ENCODE measurements at regions not wholly inside any gene's neighbourhood (a gene's known extent, or its start where the extent isn't known, plus 50 kb on each side); places are given as distances from the start of the nearest gene placed in this dataset.

GRCh38 chr1:69221524-69221923, 346.2 kb upstream of the LRRC7 start:
- no peak overlapping the region for H3K9ac ChIP-seq (ENCODE audit: low read depth, low read length)
- H3K9me3 ChIP-seq (ENCODE audit: control insufficient read depth, insufficient read depth, low read length): no peaks in the 10 kb centered on the region
- no peak overlapping the region for H3K27ac ChIP-seq (ENCODE audit: low read depth, low read length)
- H3K4me3 ChIP-seq (ENCODE audit: low read depth, low read length): no peak overlapping the region
- H3K27me3 ChIP-seq (ENCODE audit: control insufficient read depth, insufficient read depth, low read length): no peaks in the 10 kb centered on the region
- no peaks in the 10 kb centered on the region for H3K4me1 ChIP-seq (ENCODE audit: control insufficient read depth, insufficient read depth, low read length)
- no peaks in the 10 kb centered on the region for H3K36me3 ChIP-seq (ENCODE audit: control insufficient read depth, insufficient read depth, low read length)

GRCh38 chr1:69223156-69223555, 344.6 kb upstream of the LRRC7 start:
- H3K27me3 ChIP-seq (ENCODE audit: control insufficient read depth, insufficient read depth, low read length): no peaks in the 10 kb centered on the region
- no peak overlapping the region for H3K27ac ChIP-seq (ENCODE audit: low read depth, low read length)
- no peaks in the 10 kb centered on the region for H3K4me1 ChIP-seq (ENCODE audit: control insufficient read depth, insufficient read depth, low read length)
- no peak overlapping the region for H3K9ac ChIP-seq (ENCODE audit: low read depth, low read length)
- no peaks in the 10 kb centered on the region for H3K36me3 ChIP-seq (ENCODE audit: control insufficient read depth, insufficient read depth, low read length)
- no peaks in the 10 kb centered on the region for H3K9me3 ChIP-seq (ENCODE audit: control insufficient read depth, insufficient read depth, low read length)
- H3K4me3 ChIP-seq (ENCODE audit: low read depth, low read length): no peak overlapping the region

DNA sequence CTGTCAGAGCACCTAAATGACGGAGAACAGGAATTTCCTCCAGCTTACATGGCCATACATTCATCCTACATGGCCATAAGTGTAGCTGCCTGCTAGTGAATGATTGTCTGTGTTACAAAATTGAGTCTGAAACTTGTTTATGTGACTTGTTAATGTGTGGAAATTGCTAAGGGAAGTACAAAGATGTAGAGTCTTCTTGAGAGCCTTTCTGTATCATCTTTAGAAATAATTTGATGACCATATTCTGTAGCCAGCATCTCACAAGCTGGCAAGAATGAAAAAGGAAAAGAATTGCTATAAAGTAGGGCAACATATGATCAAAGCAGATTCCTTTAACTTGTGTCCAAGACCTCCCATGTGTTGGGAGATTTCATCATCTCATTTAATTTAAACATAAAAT, 339.2 kb upstream of the LRRC7 start:
- H3K4me3 ChIP-seq (ENCODE audit: low read depth, low read length): no peak overlapping the region
- H3K9me3 ChIP-seq (ENCODE audit: control insufficient read depth, insufficient read depth, low read length): no peaks in the 10 kb centered on the region
- no peak overlapping the region for H3K9ac ChIP-seq (ENCODE audit: low read depth, low read length)
- H3K4me1 ChIP-seq (ENCODE audit: control insufficient read depth, insufficient read depth, low read length): peaks cover 17% of the 10 kb centered on the region
- H3K27ac ChIP-seq (ENCODE audit: low read depth, low read length): no peak overlapping the region
- no peaks in the 10 kb centered on the region for H3K27me3 ChIP-seq (ENCODE audit: control insufficient read depth, insufficient read depth, low read length)
- H3K36me3 ChIP-seq (ENCODE audit: control insufficient read depth, insufficient read depth, low read length): no peaks in the 10 kb centered on the region

- Histone ChIP-seq H3K9ac (ENCODE audit: low read depth, low read length) (no peak overlapping the region), H3K9me3 (ENCODE audit: control insufficient read depth, insufficient read depth, low read length) (no peaks in the 10 kb centered on the region), H3K27me3 (ENCODE audit: control insufficient read depth, insufficient read depth, low read length) (no peaks in the 10 kb centered on the region), H3K27ac (ENCODE audit: low read depth, low read length) (no peak overlapping the region), H3K4me1 (ENCODE audit: control insufficient read depth, insufficient read depth, low read length) (peaks cover 26% of the 10 kb centered on the region), H3K4me3 (ENCODE audit: low read depth, low read length) (no peak overlapping the region), H3K36me3 (ENCODE audit: control insufficient read depth, insufficient read depth, low read length) (no peaks in the 10 kb centered on the region)
These were observed 337.5 kb upstream of the LRRC7 start for GRCh38 chr1:69230208-69230607.

GRCh38 chr1:69233463-69233862, 334.3 kb upstream of the LRRC7 start:
- H3K36me3 ChIP-seq (ENCODE audit: control insufficient read depth, insufficient read depth, low read length): no peaks in the 10 kb centered on the region
- H3K27ac ChIP-seq (ENCODE audit: low read depth, low read length): no peak overlapping the region
- H3K4me1 ChIP-seq (ENCODE audit: control insufficient read depth, insufficient read depth, low read length): peaks cover 26% of the 10 kb centered on the region
- H3K9me3 ChIP-seq (ENCODE audit: control insufficient read depth, insufficient read depth, low read length): no peaks in the 10 kb centered on the region
- no peak overlapping the region for H3K4me3 ChIP-seq (ENCODE audit: low read depth, low read length)
- no peak overlapping the region for H3K9ac ChIP-seq (ENCODE audit: low read depth, low read length)
- H3K27me3 ChIP-seq (ENCODE audit: control insufficient read depth, insufficient read depth, low read length): no peaks in the 10 kb centered on the region

DNA sequence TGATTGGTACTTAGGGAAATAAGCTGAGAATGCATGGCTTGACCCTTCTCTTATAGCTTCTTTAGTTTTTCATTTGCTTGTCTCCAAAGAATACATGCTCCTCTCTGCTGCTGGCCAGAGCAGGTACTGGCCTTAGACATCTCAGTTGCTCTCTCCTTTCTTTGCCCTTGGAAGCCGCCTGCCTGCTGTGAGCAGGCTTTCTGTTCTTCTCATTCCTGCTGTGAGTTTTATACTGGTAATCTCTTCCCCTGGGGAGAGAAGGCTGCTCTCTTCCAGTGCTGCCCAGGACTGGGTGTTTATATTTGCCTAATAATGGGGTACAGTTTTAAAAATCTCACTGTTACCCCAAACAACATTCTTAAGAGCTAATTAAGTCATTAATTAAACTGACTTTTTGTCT, 323.5 kb upstream of the LRRC7 start:
- Histone ChIP-seq H3K9me3 (ENCODE audit: control insufficient read depth, insufficient read depth, low read length) (no peaks in the 10 kb centered on the region), H3K4me3 (ENCODE audit: low read depth, low read length) (no peak overlapping the region), H3K9ac (ENCODE audit: low read depth, low read length) (no peak overlapping the region), H3K27me3 (ENCODE audit: control insufficient read depth, insufficient read depth, low read length) (peaks cover 31% of the 10 kb centered on the region), H3K4me1 (ENCODE audit: control insufficient read depth, insufficient read depth, low read length) (peaks cover 32% of the 10 kb centered on the region), H3K36me3 (ENCODE audit: control insufficient read depth, insufficient read depth, low read length) (no peaks in the 10 kb centered on the region), H3K27ac (ENCODE audit: low read depth, low read length) (no peak overlapping the region)

GRCh38 chr1:69246109-69246508, 321.6 kb upstream of the LRRC7 start:
- no peaks in the 10 kb centered on the region for H3K9me3 ChIP-seq (ENCODE audit: control insufficient read depth, insufficient read depth, low read length)
- no peaks in the 10 kb centered on the region for H3K36me3 ChIP-seq (ENCODE audit: control insufficient read depth, insufficient read depth, low read length)
- H3K9ac ChIP-seq (ENCODE audit: low read depth, low read length): no peak overlapping the region
- peaks cover 31% of the 10 kb centered on the region for H3K27me3 ChIP-seq (ENCODE audit: control insufficient read depth, insufficient read depth, low read length)
- H3K27ac ChIP-seq (ENCODE audit: low read depth, low read length): no peak overlapping the region
- H3K4me1 ChIP-seq (ENCODE audit: control insufficient read depth, insufficient read depth, low read length): peaks cover 32% of the 10 kb centered on the region
- no peak overlapping the region for H3K4me3 ChIP-seq (ENCODE audit: low read depth, low read length)

DNA sequence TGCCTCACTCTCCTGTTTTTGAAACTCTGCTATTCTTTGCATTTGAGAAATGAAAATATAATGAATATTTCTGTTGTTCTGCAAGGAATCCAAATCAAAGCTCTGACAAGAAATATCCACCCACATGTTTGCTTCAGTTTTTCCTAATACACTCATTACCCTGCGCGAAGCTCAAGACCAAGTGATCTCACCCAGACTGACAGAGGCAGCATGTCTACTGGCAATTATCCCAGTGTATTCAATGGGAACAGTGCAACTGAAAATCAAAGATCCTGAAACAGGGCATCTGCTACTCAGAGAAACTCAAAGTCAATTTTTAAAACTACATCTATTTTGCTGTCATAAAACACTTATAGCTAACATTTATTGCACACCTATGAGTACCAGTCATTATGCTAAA, 321.0 kb upstream of the LRRC7 start:
- no peak overlapping the region for H3K9ac ChIP-seq (ENCODE audit: low read depth, low read length)
- H3K36me3 ChIP-seq (ENCODE audit: control insufficient read depth, insufficient read depth, low read length): no peaks in the 10 kb centered on the region
- H3K9me3 ChIP-seq (ENCODE audit: control insufficient read depth, insufficient read depth, low read length): no peaks in the 10 kb centered on the region
- no peak overlapping the region for H3K4me3 ChIP-seq (ENCODE audit: low read depth, low read length)
- peaks cover 32% of the 10 kb centered on the region for H3K4me1 ChIP-seq (ENCODE audit: control insufficient read depth, insufficient read depth, low read length)
- H3K27me3 ChIP-seq (ENCODE audit: control insufficient read depth, insufficient read depth, low read length): peaks cover 31% of the 10 kb centered on the region
- H3K27ac ChIP-seq (ENCODE audit: low read depth, low read length): no peak overlapping the region

DNA sequence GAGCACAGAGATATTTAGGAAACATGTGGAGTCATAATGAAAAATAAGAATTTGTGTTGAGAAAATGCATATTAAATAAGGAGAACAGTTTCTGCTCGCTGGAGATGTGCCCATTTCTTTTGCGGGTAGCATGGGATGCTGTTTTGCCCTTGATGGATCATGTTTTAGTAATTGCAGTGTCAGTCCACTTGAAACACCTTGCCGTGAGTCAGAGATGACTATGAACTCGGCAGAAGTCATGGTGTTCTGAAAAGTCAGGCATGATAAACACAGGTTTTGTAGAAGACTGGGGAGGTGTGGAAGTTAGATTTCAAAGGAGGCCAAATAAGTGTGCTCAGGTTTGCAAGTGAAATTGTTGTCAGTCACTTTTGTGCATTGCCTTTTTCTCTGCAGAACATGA, 315.0 kb upstream of the LRRC7 start:
- Histone ChIP-seq H3K9me3 (ENCODE audit: control insufficient read depth, insufficient read depth, low read length) (no peaks in the 10 kb centered on the region), H3K27ac (ENCODE audit: low read depth, low read length) (no peak overlapping the region), H3K36me3 (ENCODE audit: control insufficient read depth, insufficient read depth, low read length) (no peaks in the 10 kb centered on the region), H3K9ac (ENCODE audit: low read depth, low read length) (no peak overlapping the region), H3K4me3 (ENCODE audit: low read depth, low read length) (no peak overlapping the region), H3K4me1 (ENCODE audit: control insufficient read depth, insufficient read depth, low read length) (no peaks in the 10 kb centered on the region), H3K27me3 (ENCODE audit: control insufficient read depth, insufficient read depth, low read length) (no peaks in the 10 kb centered on the region)

GRCh38 chr1:69256036-69256435, 311.7 kb upstream of the LRRC7 start:
- no peaks in the 10 kb centered on the region for H3K9me3 ChIP-seq (ENCODE audit: control insufficient read depth, insufficient read depth, low read length)
- H3K36me3 ChIP-seq (ENCODE audit: control insufficient read depth, insufficient read depth, low read length): no peaks in the 10 kb centered on the region
- no peak overlapping the region for H3K9ac ChIP-seq (ENCODE audit: low read depth, low read length)
- no peaks in the 10 kb centered on the region for H3K4me1 ChIP-seq (ENCODE audit: control insufficient read depth, insufficient read depth, low read length)
- H3K27me3 ChIP-seq (ENCODE audit: control insufficient read depth, insufficient read depth, low read length): no peaks in the 10 kb centered on the region
- no peak overlapping the region for H3K27ac ChIP-seq (ENCODE audit: low read depth, low read length)
- H3K4me3 ChIP-seq (ENCODE audit: low read depth, low read length): no peak overlapping the region

GRCh38 chr1:69258842-69259241, 308.9 kb upstream of the LRRC7 start:
- Histone ChIP-seq H3K9ac (ENCODE audit: low read depth, low read length) (no peak overlapping the region), H3K36me3 (ENCODE audit: control insufficient read depth, insufficient read depth, low read length) (no peaks in the 10 kb centered on the region), H3K9me3 (ENCODE audit: control insufficient read depth, insufficient read depth, low read length) (no peaks in the 10 kb centered on the region), H3K27me3 (ENCODE audit: control insufficient read depth, insufficient read depth, low read length) (no peaks in the 10 kb centered on the region), H3K27ac (ENCODE audit: low read depth, low read length) (no peak overlapping the region), H3K4me1 (ENCODE audit: control insufficient read depth, insufficient read depth, low read length) (no peaks in the 10 kb centered on the region), H3K4me3 (ENCODE audit: low read depth, low read length) (no peak overlapping the region)

DNA sequence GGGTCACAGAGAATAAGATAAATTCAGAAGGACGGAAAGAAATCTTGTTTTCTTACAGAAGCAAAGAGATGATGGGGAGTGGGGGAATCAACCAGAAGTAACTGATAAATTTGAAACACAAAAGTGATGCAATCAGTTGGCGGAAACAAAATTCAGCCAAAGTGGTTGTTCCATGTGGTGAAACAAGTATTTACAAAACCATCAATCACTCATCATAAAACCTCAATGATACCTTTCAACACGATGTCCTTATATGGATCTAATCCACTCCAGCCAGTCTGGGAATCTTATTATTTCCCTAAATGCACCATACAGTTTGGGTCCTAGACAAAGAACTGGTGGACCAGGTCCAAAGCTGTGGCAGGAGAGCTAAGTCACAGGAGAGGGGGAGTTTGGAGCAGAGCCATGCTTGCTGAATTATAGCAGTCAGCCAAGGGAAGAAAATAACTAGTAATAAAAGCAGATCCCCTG, 303.8 kb upstream of the LRRC7 start:
- Histone ChIP-seq H3K9me3 (ENCODE audit: control insufficient read depth, insufficient read depth, low read length) (no peaks in the 10 kb centered on the region), H3K9ac (ENCODE audit: low read depth, low read length) (no peak overlapping the region), H3K27me3 (ENCODE audit: control insufficient read depth, insufficient read depth, low read length) (no peaks in the 10 kb centered on the region), H3K36me3 (ENCODE audit: control insufficient read depth, insufficient read depth, low read length) (no peaks in the 10 kb centered on the region), H3K4me3 (ENCODE audit: low read depth, low read length) (no peak overlapping the region), H3K4me1 (ENCODE audit: control insufficient read depth, insufficient read depth, low read length) (no peaks in the 10 kb centered on the region), H3K27ac (ENCODE audit: low read depth, low read length) (no peak overlapping the region)

Data from HUES48 (cell line).